Ishikawa (cell line): ENCODE measurements at regions not wholly inside any gene's neighbourhood (a gene's known extent, or its start where the extent isn't known, plus 50 kb on each side); places are given as distances from the start of the nearest gene placed in this dataset.

ENCODE experiments used
- EP300 ChIP-seq: IDR thresholded peaks from 2 replicates; pipeline ENCODE4 v1.6.1; 2012; ENCODE audit warnings: borderline replicate concordance
- NFIC ChIP-seq: IDR thresholded peaks from 2 replicates; pipeline ENCODE4 v1.6.1; 2012
- TAF1 ChIP-seq: IDR thresholded peaks from 2 replicates; pipeline ENCODE4 v1.6.1; 2012; ENCODE audit warnings: low read depth, mild to moderate bottlenecking
- TEAD4 ChIP-seq: IDR thresholded peaks from 2 replicates; pipeline ENCODE4 v1.6.1; 2012
- TF ChIP-seq, protein P1 (sequence below): IDR thresholded peaks from 2 replicates; pipeline ENCODE4 v1.6.1; 2012; ENCODE audit warnings: low read depth, mild to moderate bottlenecking

DNA sequence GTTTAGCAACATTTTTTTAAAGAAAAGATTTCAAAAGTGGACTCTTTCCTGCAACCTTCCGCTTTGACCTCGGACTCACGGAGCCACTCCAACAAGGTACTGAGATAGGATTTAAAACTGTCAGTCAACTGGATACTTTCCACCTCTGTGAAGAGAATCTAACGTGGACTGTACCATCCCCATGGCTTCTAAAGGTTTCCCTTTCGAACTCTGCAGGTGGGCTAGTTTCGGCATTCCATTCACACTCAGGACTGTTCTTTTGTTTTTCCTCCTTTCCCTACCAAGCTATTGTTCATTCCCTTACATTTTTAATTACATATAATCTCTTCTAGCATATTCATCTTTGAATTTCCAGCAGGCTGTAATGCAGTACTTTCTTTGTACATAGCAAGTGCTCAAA lies 88.5 kb upstream of the AKIP1 start:
- TF ChIP-seq TAF1 (no peak), EP300 (no peak), TEAD4 (no peak), NFIC (no peak)
- TF ChIP-seq, protein P1, sequence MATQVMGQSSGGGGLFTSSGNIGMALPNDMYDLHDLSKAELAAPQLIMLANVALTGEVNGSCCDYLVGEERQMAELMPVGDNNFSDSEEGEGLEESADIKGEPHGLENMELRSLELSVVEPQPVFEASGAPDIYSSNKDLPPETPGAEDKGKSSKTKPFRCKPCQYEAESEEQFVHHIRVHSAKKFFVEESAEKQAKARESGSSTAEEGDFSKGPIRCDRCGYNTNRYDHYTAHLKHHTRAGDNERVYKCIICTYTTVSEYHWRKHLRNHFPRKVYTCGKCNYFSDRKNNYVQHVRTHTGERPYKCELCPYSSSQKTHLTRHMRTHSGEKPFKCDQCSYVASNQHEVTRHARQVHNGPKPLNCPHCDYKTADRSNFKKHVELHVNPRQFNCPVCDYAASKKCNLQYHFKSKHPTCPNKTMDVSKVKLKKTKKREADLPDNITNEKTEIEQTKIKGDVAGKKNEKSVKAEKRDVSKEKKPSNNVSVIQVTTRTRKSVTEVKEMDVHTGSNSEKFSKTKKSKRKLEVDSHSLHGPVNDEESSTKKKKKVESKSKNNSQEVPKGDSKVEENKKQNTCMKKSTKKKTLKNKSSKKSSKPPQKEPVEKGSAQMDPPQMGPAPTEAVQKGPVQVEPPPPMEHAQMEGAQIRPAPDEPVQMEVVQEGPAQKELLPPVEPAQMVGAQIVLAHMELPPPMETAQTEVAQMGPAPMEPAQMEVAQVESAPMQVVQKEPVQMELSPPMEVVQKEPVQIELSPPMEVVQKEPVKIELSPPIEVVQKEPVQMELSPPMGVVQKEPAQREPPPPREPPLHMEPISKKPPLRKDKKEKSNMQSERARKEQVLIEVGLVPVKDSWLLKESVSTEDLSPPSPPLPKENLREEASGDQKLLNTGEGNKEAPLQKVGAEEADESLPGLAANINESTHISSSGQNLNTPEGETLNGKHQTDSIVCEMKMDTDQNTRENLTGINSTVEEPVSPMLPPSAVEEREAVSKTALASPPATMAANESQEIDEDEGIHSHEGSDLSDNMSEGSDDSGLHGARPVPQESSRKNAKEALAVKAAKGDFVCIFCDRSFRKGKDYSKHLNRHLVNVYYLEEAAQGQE, result no peak
